ENCODE measurements at regions not wholly inside any gene's neighbourhood (a gene's known extent, or its start where the extent isn't known, plus 50 kb on each side); places are given as distances from the start of the nearest gene placed in this dataset.

DNA sequence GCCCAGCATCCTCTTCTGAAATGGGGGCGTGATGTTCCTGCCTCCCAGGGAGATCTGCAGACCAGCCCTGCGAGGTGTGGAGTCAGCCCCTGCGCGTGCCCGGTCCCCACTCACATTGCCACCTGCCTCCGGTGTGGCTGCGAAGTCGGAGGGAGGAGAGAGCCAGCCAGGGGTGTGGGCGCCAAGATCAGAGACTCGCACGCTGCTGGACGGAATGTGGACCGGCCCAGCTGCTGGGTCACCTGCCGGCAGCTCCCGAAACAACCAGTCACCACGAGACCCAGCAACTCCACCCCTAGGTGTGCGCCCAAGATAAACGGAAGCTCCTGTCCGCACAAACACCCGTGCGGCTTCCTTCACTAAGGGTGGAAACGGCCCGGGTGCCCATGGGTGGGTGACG is 51.1 kb upstream of the EGFL7 start:
- DNase-seq, result no peak
- peaks cover 5% of the 10 kb centered on the region for H3K4me1 Mint-ChIP-seq
- peaks cover 16% of the 10 kb centered on the region for H3K27me3 Mint-ChIP-seq
- no peak overlapping the region for H3K4me3 Mint-ChIP-seq
- ATAC-seq, result no peak
- H3K27ac Mint-ChIP-seq, result no peak overlapping the region
- H3K9me3 Mint-ChIP-seq, result no peaks in the 10 kb centered on the region

DNA sequence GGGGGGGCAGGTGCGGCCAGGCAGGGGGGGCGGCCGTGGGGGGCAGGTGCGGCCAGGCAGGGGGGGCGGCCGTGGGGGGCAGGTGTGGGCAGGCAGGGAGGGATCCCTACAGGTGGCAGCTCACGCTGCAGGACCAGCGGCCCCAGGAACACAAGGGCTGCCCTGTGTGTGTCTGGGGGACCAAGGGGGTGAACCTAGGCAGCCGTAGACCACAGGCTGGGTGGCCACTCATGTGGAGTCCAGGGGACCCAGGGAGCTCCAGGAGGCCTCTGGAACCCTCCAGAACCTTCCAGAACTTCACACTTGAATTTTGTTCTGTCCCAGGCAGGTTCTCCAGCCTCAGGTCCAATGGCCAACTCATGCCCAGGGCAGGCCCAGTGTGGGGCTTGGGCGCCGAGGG is 51.6 kb upstream of the EGFL7 start:
- H3K4me3 Mint-ChIP-seq, result no peak overlapping the region

DNA sequence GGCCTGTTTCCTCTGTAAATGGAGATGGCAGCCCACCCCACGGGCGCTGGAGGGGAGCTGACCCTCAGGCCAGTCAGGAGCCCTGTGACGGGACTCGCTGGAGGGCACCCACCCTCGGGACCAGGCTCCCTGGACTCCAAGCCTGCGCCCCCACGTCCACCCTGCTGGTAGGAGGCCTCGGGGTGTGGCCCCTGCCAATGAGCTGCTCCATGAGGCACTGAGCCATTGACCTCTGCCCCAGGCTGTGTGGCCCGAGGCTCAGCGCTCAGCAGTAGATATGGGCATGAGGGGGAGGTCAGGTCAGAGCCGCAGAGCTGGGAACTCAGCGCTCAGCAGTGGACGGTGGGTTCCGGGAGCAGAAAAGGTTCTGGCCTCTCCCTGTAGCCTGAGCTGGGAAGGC is 52.3 kb upstream of the EGFL7 start:
- peak; percentile 31 for ATAC-seq

More for the DNA sequence above, 51.6 kb upstream of the EGFL7 start:
- Mint-ChIP-seq H3K4me1 (peaks cover 4% of the 10 kb centered on the region), H3K27me3 (peaks cover 16% of the 10 kb centered on the region), H3K27ac (no peak overlapping the region), H3K9me3 (no peaks in the 10 kb centered on the region)
- ATAC-seq (no peak), DNase-seq (no peak)

DNA sequence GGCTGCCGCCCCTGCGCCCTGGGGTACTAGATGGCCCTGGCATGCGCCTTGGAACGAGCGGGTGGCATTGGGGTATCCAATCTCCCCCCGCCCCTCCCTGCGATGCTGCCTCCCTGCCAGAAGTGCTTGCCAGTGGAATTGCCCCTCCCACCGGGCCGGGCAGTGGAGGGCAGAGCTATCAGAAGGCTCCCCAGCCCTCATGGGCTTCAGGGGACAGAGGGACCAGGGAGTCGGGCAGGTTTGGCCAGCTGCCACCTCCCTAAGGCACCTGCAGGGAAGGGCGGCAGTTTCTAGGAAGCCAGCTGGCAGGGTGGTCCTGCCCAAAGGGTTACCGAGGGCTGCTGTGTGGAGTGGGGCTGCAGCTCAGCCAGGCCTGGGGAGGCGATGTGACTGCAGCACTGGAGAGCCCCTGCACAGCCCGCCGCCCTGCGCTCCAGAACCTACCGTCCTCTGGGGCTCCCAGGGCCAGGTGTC is 52.8 kb upstream of the EGFL7 start:
- Mint-ChIP-seq H3K27me3 (peaks cover 25% of the 10 kb centered on the region), H3K27ac (no peak overlapping the region), H3K9me3 (no peaks in the 10 kb centered on the region), H3K4me3 (no peak overlapping the region), H3K4me1 (no peaks in the 10 kb centered on the region)
- ATAC-seq (no peak), DNase-seq (no peak)

More for the DNA sequence above, 52.3 kb upstream of the EGFL7 start:
- no peaks in the 10 kb centered on the region for H3K9me3 Mint-ChIP-seq
- H3K27me3 Mint-ChIP-seq, result peaks cover 22% of the 10 kb centered on the region
- no peaks in the 10 kb centered on the region for H3K4me1 Mint-ChIP-seq
- DNase-seq, result no peak
- H3K4me3 Mint-ChIP-seq, result no peak overlapping the region
- no peak overlapping the region for H3K27ac Mint-ChIP-seq

DNA sequence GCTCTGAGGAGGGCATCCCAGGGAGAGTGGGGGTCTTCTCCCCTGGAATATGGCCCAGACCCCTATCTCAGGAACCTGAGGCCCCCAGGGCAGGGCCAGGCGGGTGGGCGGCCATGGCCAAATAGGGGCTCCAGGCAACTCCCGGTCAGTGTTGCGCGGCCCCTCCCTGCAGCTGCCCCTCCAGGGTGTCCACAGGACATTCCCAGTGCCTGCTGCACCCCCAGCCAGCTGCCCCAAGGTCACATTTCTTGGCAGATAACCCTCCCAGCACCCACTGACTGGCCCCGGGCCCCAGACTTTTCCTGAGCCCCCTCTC is 53.6 kb upstream of the EGFL7 start:
- ATAC-seq (no peak), DNase-seq (no peak)
- Mint-ChIP-seq H3K4me3 (no peak overlapping the region), H3K27me3 (peaks cover 31% of the 10 kb centered on the region), H3K9me3 (no peaks in the 10 kb centered on the region), H3K27ac (no peak overlapping the region), H3K4me1 (no peaks in the 10 kb centered on the region)

DNA sequence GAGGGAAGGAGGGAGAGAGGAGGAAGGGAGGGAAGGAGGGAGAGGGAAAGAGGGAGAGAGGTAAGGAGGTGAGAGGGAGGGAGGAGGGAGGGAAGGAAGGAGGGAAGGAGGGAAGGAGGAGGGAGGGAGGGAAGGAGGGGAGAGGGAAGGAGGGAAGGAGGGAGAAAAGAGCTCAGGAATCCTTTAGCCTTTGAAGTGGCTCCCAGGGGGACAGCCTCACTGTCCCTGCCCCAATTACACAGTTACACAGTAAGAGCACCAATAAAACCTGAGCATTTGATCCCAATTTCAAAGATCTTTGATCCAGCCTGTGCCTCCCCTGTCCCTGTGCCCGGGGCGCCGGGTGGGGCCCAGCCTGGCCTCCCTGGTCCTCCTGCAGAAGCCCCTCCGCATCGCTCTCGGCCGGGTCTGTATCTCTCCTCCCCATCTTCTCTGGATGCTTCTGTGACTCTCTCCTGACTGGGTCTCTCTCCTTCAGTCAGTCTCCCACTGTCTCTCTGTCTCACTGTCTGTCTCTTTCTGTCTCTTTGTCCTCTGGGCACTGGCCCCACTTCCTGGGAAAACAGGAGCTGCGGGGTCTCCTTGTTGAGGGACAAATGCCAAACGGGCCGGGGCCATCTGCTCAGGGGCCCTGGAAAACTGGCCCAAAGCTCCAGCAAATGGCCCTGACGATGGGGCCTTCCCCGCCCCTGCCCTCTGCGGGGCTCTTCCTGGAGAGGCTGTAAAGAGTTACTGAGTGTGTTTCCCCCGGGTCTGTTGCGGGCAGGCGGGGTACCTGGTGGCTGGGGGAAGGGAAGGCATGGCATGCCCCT is 54.2 kb upstream of the EGFL7 start:
- no peak for DNase-seq
- ATAC-seq, result no peak
- no peak overlapping the region for H3K4me3 Mint-ChIP-seq
- peak overlapping the region; percentile 47 to 69 for H3K27ac Mint-ChIP-seq
- H3K27me3 Mint-ChIP-seq, result peaks cover 36% of the 10 kb centered on the region
- H3K4me1 Mint-ChIP-seq, result no peaks in the 10 kb centered on the region
- H3K9me3 Mint-ChIP-seq, result no peaks in the 10 kb centered on the region

DNA sequence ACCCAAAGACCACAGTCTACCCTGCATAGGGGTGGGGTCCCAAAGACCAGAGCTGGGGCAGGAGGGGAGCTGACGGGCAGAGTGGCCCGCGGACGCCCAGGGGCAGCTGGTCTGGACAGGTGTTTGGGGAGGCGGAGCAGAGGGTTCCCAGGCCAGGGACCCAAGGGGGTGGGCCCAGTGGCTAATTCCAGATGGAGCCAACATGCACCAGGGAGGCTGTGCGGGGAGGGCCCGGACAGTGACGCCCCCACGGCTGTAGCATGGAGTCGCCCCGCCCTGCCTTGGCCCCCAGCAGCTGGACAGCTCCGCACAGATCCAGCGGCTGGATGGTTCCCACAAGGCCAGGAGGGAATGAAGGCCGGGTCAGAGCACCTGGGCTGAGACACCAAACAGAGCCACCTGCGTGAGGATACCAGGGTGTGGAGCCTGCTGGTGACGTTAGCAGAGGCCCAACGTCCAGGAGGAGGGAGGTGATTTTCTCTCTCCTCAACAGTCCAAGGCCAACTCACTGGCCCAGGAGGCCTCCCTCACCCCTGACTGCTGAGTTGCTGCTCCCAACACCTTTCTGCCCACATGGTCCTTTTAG is 55.3 kb upstream of the EGFL7 start:
- H3K9me3 Mint-ChIP-seq, result no peaks in the 10 kb centered on the region
- ATAC-seq (no peak), DNase-seq (no peak)
- H3K27me3 Mint-ChIP-seq, result peaks cover 48% of the 10 kb centered on the region
- H3K4me1 Mint-ChIP-seq, result no peaks in the 10 kb centered on the region
- peak overlapping the region in 1 of 2 donors; percentile 72 for H3K27ac Mint-ChIP-seq
- H3K4me3 Mint-ChIP-seq, result no peak overlapping the region

DNA sequence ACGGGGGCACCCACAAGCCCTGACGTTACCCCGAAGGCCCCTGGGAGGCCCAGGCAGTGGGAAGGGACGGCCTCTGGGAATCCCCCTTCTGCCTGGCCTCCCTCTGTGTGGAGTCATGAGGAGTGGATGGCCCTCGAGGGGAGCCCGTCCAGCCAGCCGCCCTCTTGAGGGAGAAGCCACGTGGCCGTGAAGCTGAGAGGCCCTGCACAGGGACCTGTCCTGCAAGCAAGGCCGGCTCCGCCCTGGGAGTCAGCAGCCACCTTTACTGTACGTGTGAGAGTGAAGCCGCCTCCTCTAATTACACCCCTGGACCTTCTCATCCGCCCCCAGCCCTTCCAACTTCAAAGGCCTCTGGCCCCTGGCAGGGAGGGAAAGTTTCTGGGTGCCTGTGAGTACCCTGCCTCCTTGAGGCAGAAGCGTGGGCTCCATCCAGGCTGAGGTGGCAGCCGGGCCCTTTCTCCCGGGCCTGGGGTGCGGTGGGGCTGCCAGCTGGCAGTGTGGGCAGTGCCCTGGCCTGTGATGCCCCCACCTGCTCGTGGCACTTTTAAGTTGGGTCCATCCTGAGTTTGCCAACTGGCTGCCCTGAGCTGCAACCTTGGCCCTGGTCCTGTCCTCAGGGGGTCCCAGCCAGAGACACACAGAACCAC is 55.9 kb upstream of the EGFL7 start:
- Mint-ChIP-seq H3K9me3 (no peaks in the 10 kb centered on the region), H3K27ac (no peak overlapping the region), H3K4me1 (peaks cover 3% of the 10 kb centered on the region), H3K4me3 (no peak overlapping the region), H3K27me3 (peaks cover 54% of the 10 kb centered on the region)
- ATAC-seq (no peak), DNase-seq (no peak)

DNA sequence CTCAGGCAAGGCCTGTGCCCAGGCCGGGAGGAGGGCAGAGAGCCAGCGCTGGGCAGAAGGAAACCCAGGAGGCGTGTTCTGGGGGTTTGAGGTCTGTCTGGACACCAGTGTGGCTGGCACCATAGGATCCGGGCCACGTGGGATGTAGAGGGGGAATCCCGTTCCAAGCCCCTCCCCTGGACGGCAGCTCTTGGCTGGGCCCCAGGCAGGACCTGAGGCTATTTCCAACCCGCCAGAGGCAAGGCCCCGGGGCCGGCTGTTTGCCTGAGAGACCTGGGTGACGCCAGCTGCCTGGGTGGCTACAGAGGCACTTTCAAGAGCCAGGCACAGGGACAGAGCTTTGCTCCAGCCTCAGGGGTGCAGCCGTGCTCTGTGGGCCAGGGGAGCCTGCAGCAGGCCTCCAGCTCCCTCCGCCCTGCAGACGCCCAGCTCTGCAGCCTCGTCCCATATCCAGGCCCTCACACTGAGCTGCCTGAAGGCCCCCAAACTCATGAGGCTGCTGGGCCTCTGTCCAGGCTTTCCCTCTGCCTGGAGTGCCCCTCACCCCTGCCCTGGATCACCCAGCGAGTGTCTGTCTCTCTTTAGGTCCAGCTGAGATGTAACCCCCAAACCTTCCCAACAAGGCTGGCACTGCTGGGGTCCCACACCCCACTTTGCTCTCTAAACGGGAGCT is 56.6 kb upstream of the EGFL7 start:
- Mint-ChIP-seq H3K9me3 (peaks cover 0 to under 1% of the 10 kb centered on the region in 2 donors), H3K27ac (no peak overlapping the region), H3K4me1 (peaks cover 6% of the 10 kb centered on the region), H3K27me3 (peaks cover 59% of the 10 kb centered on the region), H3K4me3 (no peak overlapping the region)
- DNase-seq, result no peak
- no peak for ATAC-seq

DNA sequence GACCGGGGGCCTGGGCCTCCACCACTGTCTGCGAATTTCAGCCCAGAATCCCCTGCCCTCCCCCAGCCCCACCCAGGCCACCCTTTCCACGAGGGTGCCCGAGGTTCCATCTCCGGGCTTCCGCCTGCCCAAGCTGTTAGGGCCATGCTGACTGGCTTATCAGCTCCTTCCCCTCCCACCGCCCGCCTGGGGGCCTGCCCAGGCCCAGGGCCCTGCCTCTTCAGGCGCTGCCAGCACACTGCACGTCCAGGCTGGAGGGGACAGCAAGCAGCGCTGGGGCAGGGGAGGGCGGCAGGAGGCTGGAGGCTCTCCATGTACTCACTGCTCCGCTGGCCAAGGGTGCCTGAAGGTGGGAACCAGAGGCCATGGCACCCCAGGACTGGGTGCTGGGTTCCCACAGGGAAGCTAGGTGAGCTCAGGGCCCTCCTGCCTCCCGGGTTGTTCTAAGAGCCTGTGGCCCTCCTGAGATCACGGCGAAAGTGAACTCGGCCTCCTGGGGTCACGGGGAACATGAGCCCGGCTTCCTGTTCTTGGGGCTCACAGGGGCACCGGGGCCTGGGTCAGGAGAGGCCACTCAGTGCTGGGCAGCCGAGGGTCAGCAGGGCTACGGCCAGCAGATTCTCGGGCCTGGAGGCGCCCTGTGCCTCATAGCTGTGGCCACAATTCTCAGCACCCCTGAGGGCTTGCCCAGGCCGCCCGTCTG is 57.7 kb upstream of the EGFL7 start:
- DNase-seq, result no peak
- no peak overlapping the region for H3K4me3 Mint-ChIP-seq
- peaks cover 13% of the 10 kb centered on the region for H3K4me1 Mint-ChIP-seq
- H3K27ac Mint-ChIP-seq, result no peak overlapping the region
- peaks cover 71% of the 10 kb centered on the region for H3K27me3 Mint-ChIP-seq
- no peak for ATAC-seq
- peaks cover 0 to 9% of the 10 kb centered on the region in 2 donors for H3K9me3 Mint-ChIP-seq

DNA sequence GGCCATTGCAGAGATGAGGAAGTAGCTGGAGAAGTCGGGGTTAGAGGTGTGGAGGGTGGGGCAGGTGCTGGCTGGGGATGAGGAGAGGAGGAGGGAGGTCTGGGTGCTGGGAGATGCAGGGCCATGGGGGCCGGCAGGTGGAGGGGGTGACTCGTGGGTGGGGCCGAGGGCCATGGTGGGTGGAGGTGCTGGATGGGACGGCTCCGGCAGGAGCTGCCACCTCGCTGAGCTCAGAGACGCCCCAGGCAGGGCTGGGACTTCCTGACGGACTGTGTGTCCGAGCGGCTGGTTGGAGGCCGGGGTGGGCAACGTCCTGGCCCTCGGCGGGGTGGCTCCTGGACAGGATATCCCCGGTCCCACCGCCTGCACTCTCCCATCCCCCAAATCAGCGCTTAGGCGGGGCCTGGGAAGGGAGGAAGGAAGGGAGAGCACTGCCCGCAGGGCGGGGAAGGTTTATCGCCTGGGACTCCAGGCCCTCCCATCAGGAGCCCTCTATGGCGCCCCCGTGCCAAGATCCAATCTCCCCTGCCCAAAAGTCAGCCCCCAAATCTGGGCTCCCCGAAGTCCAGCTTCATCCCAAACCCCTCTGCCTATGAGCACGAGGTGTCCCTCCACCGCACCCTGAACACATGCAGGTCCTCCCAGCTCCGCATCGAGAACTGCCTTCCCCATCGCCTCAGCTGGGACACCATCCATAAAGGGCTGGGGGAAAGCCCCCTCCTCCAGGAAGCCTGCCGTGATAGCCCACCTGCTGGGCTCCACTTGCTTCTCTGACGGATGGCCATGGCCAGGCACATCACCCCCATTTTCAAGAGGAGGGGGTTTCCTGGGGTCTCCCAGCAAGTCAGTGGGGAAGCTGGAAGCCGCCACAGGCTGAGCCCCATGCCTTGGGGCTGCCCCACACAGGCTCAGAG is 58.3 kb upstream of the NOTCH1 start:
- no peak overlapping the region for H3K4me3 Mint-ChIP-seq
- H3K9me3 Mint-ChIP-seq, result peaks cover 0 to 9% of the 10 kb centered on the region in 2 donors
- H3K27ac Mint-ChIP-seq, result no peak overlapping the region
- H3K4me1 Mint-ChIP-seq, result peaks cover 14% of the 10 kb centered on the region
- no peak for DNase-seq
- ATAC-seq, result no peak
- peaks cover 78% of the 10 kb centered on the region for H3K27me3 Mint-ChIP-seq

DNA sequence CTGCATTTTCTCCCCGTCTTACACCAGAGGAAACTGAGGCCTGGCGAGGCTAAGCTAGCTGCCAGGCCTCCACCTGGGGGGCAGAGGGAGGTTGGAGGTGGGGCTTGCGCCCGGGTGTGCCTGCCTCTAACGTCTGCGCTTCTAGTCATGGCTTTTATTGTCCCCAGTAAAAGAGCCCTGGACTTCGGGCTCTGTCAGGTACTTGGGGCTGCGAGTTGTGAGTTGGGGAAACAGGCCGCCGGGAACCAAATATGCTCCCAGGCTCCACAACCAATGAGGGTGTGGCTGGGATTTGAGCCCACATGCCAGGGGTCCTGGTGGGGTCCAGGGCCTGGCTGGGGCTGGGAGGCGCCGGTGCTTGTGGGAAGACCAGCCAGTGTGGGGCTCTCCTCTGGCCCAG is 57.4 kb upstream of the NOTCH1 start:
- peaks cover 14% of the 10 kb centered on the region for H3K4me1 Mint-ChIP-seq
- H3K4me3 Mint-ChIP-seq, result no peak overlapping the region
- H3K27ac Mint-ChIP-seq, result no peak overlapping the region
- H3K27me3 Mint-ChIP-seq, result peaks cover 74% of the 10 kb centered on the region
- peaks cover 0 to 9% of the 10 kb centered on the region in 2 donors for H3K9me3 Mint-ChIP-seq
- ATAC-seq (no peak), DNase-seq (no peak)

DNA sequence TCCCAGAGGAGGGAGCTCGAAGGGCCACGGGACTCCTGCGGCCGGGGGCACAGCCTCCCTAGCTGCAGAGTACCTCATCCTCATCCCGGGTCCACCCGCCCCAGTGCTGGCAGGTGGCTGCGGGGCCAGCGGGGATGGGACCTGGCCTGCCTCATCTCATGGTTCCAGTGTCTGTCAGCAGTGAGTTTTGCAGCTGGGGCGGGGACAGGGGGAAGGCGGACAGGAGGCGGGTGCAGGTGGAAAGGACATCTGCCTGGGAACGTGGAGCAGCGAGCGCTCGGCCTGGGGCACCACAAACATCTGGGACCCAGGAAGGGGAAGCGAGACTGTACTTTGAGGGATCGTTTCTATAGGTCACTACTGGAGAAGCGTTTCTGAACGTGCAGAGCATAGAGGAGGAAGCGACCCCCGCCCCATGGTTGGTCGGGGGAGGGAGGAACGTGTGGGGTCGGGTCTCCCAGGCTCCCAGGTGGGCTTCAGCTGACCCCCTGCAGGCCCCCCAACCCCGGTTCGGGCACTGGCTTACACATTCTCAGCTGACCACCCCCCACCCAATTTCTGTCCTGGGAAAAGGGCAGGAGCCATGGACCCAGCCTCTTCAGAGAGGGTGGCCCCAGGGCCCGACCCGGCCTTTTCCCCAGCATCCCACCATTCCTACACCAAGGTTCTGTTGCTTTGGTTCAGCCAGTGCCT is 56.5 kb upstream of the NOTCH1 start:
- Mint-ChIP-seq H3K27ac (no peak overlapping the region), H3K9me3 (peaks cover 0 to 9% of the 10 kb centered on the region in 2 donors), H3K27me3 (peaks cover 67% of the 10 kb centered on the region), H3K4me3 (no peak overlapping the region), H3K4me1 (peaks cover 14% of the 10 kb centered on the region)
- DNase-seq (no peak), ATAC-seq (no peak)
